ENCODE measurements at regions not wholly inside any gene's neighbourhood (a gene's known extent, or its start where the extent isn't known, plus 50 kb on each side); places are given as distances from the start of the nearest gene placed in this dataset.

DNA sequence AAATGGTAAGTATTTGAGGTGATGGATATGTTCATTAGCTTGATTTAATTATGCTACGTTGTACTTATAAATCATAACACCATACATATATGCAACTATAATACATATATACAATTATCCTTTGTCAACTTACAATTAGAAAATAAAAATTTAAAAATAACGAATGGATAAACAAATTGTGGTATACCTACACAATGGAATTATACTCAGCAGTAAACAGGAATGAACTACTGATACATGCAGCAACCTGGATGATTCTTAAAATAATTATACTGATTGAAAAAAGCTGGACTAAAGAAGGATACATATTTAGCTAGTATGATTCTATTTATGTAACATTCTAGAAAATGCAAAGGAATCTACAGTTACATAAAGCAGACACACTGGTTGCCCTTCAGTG lies 425.7 kb downstream of the DYNC2H1 start:
- TF ChIP-seq ZNF138 (tag by site-specific recombination; IDR thresholded peaks at IDR 0.05; ENCODE audit: borderline replicate concordance) (no peak), ZFHX2 (tag by site-specific recombination; conservative IDR thresholded peaks at IDR 0.05) (no peak), ZEB2 (tag by site-specific recombination; IDR thresholded peaks at IDR 0.05) (no peak), SALL2 (tag by site-specific recombination; IDR thresholded peaks at IDR 0.05; ENCODE audit: borderline replicate concordance) (no peak), ZNF658 (tag by site-specific recombination; IDR thresholded peaks at IDR 0.05) (no peak), MYNN (tag by site-specific recombination; IDR thresholded peaks at IDR 0.05; ENCODE audit: borderline replicate concordance) (no peak), ZNF777 (tag by site-specific recombination; IDR thresholded peaks at IDR 0.05; ENCODE audit: borderline replicate concordance) (no peak), KLF8 (tag by site-specific recombination; IDR thresholded peaks at IDR 0.05) (no peak), ZNF10 (tag by site-specific recombination; IDR thresholded peaks at IDR 0.05) (no peak)
- TF ChIP-seq, protein P1, sequence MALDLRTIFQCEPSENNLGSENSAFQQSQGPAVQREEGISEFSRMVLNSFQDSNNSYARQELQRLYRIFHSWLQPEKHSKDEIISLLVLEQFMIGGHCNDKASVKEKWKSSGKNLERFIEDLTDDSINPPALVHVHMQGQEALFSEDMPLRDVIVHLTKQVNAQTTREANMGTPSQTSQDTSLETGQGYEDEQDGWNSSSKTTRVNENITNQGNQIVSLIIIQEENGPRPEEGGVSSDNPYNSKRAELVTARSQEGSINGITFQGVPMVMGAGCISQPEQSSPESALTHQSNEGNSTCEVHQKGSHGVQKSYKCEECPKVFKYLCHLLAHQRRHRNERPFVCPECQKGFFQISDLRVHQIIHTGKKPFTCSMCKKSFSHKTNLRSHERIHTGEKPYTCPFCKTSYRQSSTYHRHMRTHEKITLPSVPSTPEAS (tag by site-specific recombination; IDR thresholded peaks at IDR 0.05) = no peak
- TF ChIP-seq, protein P2, sequence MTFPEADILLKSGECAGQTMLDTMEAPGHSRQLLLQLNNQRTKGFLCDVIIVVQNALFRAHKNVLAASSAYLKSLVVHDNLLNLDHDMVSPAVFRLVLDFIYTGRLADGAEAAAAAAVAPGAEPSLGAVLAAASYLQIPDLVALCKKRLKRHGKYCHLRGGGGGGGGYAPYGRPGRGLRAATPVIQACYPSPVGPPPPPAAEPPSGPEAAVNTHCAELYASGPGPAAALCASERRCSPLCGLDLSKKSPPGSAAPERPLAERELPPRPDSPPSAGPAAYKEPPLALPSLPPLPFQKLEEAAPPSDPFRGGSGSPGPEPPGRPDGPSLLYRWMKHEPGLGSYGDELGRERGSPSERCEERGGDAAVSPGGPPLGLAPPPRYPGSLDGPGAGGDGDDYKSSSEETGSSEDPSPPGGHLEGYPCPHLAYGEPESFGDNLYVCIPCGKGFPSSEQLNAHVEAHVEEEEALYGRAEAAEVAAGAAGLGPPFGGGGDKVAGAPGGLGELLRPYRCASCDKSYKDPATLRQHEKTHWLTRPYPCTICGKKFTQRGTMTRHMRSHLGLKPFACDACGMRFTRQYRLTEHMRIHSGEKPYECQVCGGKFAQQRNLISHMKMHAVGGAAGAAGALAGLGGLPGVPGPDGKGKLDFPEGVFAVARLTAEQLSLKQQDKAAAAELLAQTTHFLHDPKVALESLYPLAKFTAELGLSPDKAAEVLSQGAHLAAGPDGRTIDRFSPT (tag by site-specific recombination; IDR thresholded peaks at IDR 0.05) = no peak
- TF ChIP-seq, protein P3, sequence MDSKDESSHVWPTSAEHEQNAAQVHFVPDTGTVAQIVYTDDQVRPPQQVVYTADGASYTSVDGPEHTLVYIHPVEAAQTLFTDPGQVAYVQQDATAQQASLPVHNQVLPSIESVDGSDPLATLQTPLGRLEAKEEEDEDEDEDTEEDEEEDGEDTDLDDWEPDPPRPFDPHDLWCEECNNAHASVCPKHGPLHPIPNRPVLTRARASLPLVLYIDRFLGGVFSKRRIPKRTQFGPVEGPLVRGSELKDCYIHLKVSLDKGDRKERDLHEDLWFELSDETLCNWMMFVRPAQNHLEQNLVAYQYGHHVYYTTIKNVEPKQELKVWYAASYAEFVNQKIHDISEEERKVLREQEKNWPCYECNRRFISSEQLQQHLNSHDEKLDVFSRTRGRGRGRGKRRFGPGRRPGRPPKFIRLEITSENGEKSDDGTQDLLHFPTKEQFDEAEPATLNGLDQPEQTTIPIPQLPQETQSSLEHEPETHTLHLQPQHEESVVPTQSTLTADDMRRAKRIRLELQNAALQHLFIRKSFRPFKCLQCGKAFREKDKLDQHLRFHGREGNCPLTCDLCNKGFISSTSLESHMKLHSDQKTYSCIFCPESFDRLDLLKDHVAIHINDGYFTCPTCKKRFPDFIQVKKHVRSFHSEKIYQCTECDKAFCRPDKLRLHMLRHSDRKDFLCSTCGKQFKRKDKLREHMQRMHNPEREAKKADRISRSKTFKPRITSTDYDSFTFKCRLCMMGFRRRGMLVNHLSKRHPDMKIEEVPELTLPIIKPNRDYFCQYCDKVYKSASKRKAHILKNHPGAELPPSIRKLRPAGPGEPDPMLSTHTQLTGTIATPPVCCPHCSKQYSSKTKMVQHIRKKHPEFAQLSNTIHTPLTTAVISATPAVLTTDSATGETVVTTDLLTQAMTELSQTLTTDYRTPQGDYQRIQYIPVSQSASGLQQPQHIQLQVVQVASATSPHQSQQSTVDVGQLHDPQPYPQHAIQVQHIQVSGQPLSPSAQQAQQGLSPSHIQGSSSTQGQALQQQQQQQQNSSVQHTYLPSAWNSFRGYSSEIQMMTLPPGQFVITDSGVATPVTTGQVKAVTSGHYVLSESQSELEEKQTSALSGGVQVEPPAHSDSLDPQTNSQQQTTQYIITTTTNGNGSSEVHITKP (tag by site-specific recombination; IDR thresholded peaks at IDR 0.05) = no peak
- CTCF ChIA-PET = interaction anchor here (0.6 to 2.7 kb wide), 7 partner anchors 9 to 103 kb away, joined by 3 to 6 read pairs (median 3); no protein-coding TSS in a partner anchor
- POLR2A ChIA-PET = no interaction called here
- Histone ChIP-seq H3K36me3 (ENCODE audit: control insufficient read depth in 2 of 2, insufficient read depth in 1 of 2, low read length in 2 of 2) (no peaks in the 10 kb centered on the region), H3K4me1 (ENCODE audit: control insufficient read depth, insufficient read depth, low read length) (no peaks in the 10 kb centered on the region), H3K4me3 (ENCODE audit: low read depth, low read length) (no peak overlapping the region), H3K9me3 (ENCODE audit: control insufficient read depth, insufficient read depth, low read depth, low read length) (no peaks in the 10 kb centered on the region), H3K27ac (ENCODE audit: extremely low read depth, low read depth, low read length) (no peak overlapping the region)

DNA sequence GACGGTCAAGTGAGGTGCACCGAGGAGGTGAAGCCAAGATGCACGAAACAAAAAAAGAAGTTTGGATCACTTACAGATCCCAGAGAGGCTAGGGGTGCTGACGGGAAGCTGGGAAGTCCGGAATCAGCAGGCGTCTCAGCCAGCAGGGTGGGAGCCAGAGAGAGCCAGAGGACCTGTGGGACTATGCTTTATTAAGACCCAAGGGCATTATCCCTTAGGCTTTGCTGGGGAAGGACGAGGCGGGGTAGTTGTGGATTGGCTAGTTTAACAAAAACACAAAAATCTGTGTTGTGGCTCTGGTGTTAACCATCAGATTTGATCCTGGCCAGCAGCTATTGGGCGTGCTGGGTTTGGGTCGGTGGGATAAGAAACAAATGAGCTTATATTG lies 427.1 kb downstream of the DYNC2H1 start:
- ChIA-PET CTCF (interaction anchor here (0.7 to 2.7 kb wide), 9 partner anchors 10 to 427 kb away, joined by 3 to 6 read pairs (median 4); partner anchors contain the start of gene DYNC2H1), POLR2A (no interaction called here)
- Histone ChIP-seq H3K36me3 (ENCODE audit: control insufficient read depth in 2 of 2, insufficient read depth in 1 of 2, low read length in 2 of 2) (no peaks in the 10 kb centered on the region), H3K9me3 (ENCODE audit: control insufficient read depth, insufficient read depth, low read depth, low read length) (no peaks in the 10 kb centered on the region), H3K4me1 (ENCODE audit: control insufficient read depth, insufficient read depth, low read length) (no peaks in the 10 kb centered on the region), H3K27ac (ENCODE audit: extremely low read depth, low read depth, low read length) (no peak overlapping the region), H3K4me3 (ENCODE audit: low read depth, low read length) (no peak overlapping the region)
- TF ChIP-seq RBAK (tag by site-specific recombination; IDR thresholded peaks at IDR 0.05) (no peak), ZSCAN30 (tag by site-specific recombination; IDR thresholded peaks at IDR 0.05) (no peak), KLF8 (tag by site-specific recombination; IDR thresholded peaks at IDR 0.05) (no peak), ZNF548 (tag by site-specific recombination; IDR thresholded peaks at IDR 0.05) (no peak), ZNF211 (tag by site-specific recombination; IDR thresholded peaks at IDR 0.05; ENCODE audit: low read depth) (no peak), GLI2 (tag by site-specific recombination; IDR thresholded peaks at IDR 0.05; ENCODE audit: borderline replicate concordance, low read depth) (no peak), ZNF404 (tag by site-specific recombination; IDR thresholded peaks at IDR 0.05) (no peak), EGR2 (tag by site-specific recombination; IDR thresholded peaks at IDR 0.05; ENCODE audit: low read depth) (no peak), ZNF843 (tag by site-specific recombination; IDR thresholded peaks at IDR 0.05) (no peak), ZNF391 (tag by site-specific recombination; IDR thresholded peaks at IDR 0.05; ENCODE audit: borderline replicate concordance, low read depth) (no peak), ZIC2 (tag by site-specific recombination; IDR thresholded peaks at IDR 0.05) (no peak)
- TF ChIP-seq, protein P4, sequence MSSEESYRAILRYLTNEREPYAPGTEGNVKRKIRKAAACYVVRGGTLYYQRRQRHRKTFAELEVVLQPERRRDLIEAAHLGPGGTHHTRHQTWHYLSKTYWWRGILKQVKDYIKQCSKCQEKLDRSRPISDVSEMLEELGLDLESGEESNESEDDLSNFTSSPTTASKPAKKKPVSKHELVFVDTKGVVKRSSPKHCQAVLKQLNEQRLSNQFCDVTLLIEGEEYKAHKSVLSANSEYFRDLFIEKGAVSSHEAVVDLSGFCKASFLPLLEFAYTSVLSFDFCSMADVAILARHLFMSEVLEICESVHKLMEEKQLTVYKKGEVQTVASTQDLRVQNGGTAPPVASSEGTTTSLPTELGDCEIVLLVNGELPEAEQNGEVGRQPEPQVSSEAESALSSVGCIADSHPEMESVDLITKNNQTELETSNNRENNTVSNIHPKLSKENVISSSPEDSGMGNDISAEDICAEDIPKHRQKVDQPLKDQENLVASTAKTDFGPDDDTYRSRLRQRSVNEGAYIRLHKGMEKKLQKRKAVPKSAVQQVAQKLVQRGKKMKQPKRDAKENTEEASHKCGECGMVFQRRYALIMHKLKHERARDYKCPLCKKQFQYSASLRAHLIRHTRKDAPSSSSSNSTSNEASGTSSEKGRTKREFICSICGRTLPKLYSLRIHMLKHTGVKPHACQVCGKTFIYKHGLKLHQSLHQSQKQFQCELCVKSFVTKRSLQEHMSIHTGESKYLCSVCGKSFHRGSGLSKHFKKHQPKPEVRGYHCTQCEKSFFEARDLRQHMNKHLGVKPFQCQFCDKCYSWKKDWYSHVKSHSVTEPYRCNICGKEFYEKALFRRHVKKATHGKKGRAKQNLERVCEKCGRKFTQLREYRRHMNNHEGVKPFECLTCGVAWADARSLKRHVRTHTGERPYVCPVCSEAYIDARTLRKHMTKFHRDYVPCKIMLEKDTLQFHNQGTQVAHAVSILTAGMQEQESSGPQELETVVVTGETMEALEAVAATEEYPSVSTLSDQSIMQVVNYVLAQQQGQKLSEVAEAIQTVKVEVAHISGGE (tag by site-specific recombination; conservative IDR thresholded peaks at IDR 0.05; ENCODE audit: low read depth) = no peak
- TF ChIP-seq, protein P5, sequence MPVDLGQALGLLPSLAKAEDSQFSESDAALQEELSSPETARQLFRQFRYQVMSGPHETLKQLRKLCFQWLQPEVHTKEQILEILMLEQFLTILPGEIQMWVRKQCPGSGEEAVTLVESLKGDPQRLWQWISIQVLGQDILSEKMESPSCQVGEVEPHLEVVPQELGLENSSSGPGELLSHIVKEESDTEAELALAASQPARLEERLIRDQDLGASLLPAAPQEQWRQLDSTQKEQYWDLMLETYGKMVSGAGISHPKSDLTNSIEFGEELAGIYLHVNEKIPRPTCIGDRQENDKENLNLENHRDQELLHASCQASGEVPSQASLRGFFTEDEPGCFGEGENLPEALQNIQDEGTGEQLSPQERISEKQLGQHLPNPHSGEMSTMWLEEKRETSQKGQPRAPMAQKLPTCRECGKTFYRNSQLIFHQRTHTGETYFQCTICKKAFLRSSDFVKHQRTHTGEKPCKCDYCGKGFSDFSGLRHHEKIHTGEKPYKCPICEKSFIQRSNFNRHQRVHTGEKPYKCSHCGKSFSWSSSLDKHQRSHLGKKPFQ (tag by site-specific recombination; IDR thresholded peaks at IDR 0.05) = no peak

All from HEK293 (cell line).